ENCODE measurements at regions not wholly inside any gene's neighbourhood (a gene's known extent, or its start where the extent isn't known, plus 50 kb on each side); places are given as distances from the start of the nearest gene placed in this dataset.
A peak's percentile ranks its signal among the peaks of the same experiment; 100 is the strongest.

- no peak for DNase-seq
Measured at GRCh38 chr3:152056481-152056880, 183.0 kb downstream of the SUCNR1 start.

GRCh38 chr3:152056987-152057386 lies 183.5 kb downstream of the SUCNR1 start:
- no peak for DNase-seq

GRCh38 chr3:152058856-152059255 lies 185.4 kb downstream of the SUCNR1 start:
- no peak for DNase-seq

GRCh38 chr3:152060701-152061100 lies 187.3 kb downstream of the SUCNR1 start:
- DNase-seq = peak in 1 of 2 experiments; percentile 53

GRCh38 chr3:152061296-152061695 lies 187.9 kb downstream of the SUCNR1 start:
- no peak for DNase-seq

GRCh38 chr3:152069871-152070270 lies 196.4 kb downstream of the SUCNR1 start:
- no peak for DNase-seq

- no peak for DNase-seq
Measured at GRCh38 chr3:152071315-152071714, 197.4 kb upstream of the MBNL1 start.

- peak; percentile 26 to 46 for DNase-seq
Measured at GRCh38 chr3:152071924-152072323, 196.8 kb upstream of the MBNL1 start.

GRCh38 chr3:152073267-152073666 lies 195.5 kb upstream of the MBNL1 start:
- peak in 1 of 2 experiments; percentile 11 for DNase-seq

GRCh38 chr3:152076148-152076547 lies 192.6 kb upstream of the MBNL1 start:
- DNase-seq = no peak

- no peak for DNase-seq
Measured at GRCh38 chr3:152079980-152080379, 188.7 kb upstream of the MBNL1 start.

- DNase-seq = peak; percentile 9 to 66
Measured at GRCh38 chr3:152083135-152083534, 185.6 kb upstream of the MBNL1 start.

- no peak for DNase-seq
Measured at GRCh38 chr3:152084441-152085158, 184.1 kb upstream of the MBNL1 start.

- DNase-seq = no peak
Measured at GRCh38 chr3:152087153-152087552, 181.6 kb upstream of the MBNL1 start.

- DNase-seq = no peak
Measured at GRCh38 chr3:152089528-152089927, 179.2 kb upstream of the MBNL1 start.

GRCh38 chr3:152091725-152092124 lies 177.0 kb upstream of the MBNL1 start:
- DNase-seq = no peak

GRCh38 chr3:152093901-152094300 lies 174.8 kb upstream of the MBNL1 start:
- no peak for DNase-seq

GRCh38 chr3:152094406-152094805 lies 174.3 kb upstream of the MBNL1 start:
- DNase-seq = no peak

GRCh38 chr3:152095472-152095871 lies 173.3 kb upstream of the MBNL1 start:
- DNase-seq = no peak

- no peak for DNase-seq
Measured at GRCh38 chr3:152096280-152096906, 172.3 kb upstream of the MBNL1 start.

GRCh38 chr3:152097120-152097519 lies 171.6 kb upstream of the MBNL1 start:
- no peak for DNase-seq

GRCh38 chr3:152097770-152098169 lies 171.0 kb upstream of the MBNL1 start:
- DNase-seq = no peak

GRCh38 chr3:152100491-152101132 lies 168.1 kb upstream of the MBNL1 start:
- no peak for DNase-seq

GRCh38 chr3:152102410-152102809 lies 166.3 kb upstream of the MBNL1 start:
- no peak for DNase-seq

Measured in NCI-H524 (cell line).